GM12878 (cell line): ENCODE measurements at regions not wholly inside any gene's neighbourhood (a gene's known extent, or its start where the extent isn't known, plus 50 kb on each side); places are given as distances from the start of the nearest gene placed in this dataset.
A peak's percentile ranks its signal among the peaks of the same experiment; 100 is the strongest.

Experiments
- ASH2L ChIP-seq: fragments of 300-600, 200-600 bp; sonication (generic); IDR thresholded peaks from 2 replicates; pipeline ENCODE4 v1.6.1; 2017; ENCODE audit warnings: low read depth, mild to moderate bottlenecking, borderline replicate concordance
- BMI1 ChIP-seq: fragments of 450-650 bp; IDR thresholded peaks from 2 replicates; pipeline ENCODE4 v1.6.1; 2016; ENCODE audit warnings: mild to moderate bottlenecking, moderate library complexity, borderline replicate concordance
- BRCA1 ChIP-seq: IDR thresholded peaks from 2 replicates; pipeline ENCODE4 v1.6.1; 2011; ENCODE audit warnings: low read depth, low read length, improper control_type of control experiment
- CHD1 ChIP-seq: IDR thresholded peaks from 2 replicates; pipeline ENCODE4 v1.6.1; 2012; ENCODE audit warnings: low read depth, low read length, improper control_type of control experiment
- HDAC2 ChIP-seq: fragments of 200-600 bp; sonication (generic); IDR thresholded peaks from 2 replicates; pipeline ENCODE4 v1.6.1; 2017
- KDM1A ChIP-seq: fragments of 200-600 bp; sonication (generic); IDR thresholded peaks from 2 replicates; pipeline ENCODE4 v1.6.1; 2016; ENCODE audit warnings: borderline replicate concordance
- MTA3 ChIP-seq: IDR thresholded peaks from 2 replicates; pipeline ENCODE4 v1.6.1; 2012; ENCODE audit warnings: low read length, inconsistent platforms, borderline replicate concordance
- NFYB ChIP-seq: IDR thresholded peaks from 2 replicates; pipeline ENCODE4 v1.6.1; 2011; ENCODE audit warnings: low read depth, mild to moderate bottlenecking, low read length, improper control_type of control experiment, moderate library complexity; ENCODE audit not compliant: insufficient read depth
- PAX5 ChIP-seq: IDR thresholded peaks from 2 replicates; pipeline ENCODE4 v1.6.1; 2011; ENCODE audit warnings: low read depth, low read length, borderline replicate concordance
- POLR2A ChIP-seq: IDR thresholded peaks from 2 replicates; pipeline ENCODE4 v1.6.1; 2011; ENCODE audit warnings: low read depth, mild to moderate bottlenecking, low read length
- SIN3A ChIP-seq: IDR thresholded peaks from 2 replicates; pipeline ENCODE4 v1.6.1; 2012; ENCODE audit warnings: low read depth, low read length, improper control_type of control experiment
- SPI1 ChIP-seq: IDR thresholded peaks from 2 replicates; pipeline ENCODE4 v1.6.1; 2011; ENCODE audit warnings: low read depth, mild to moderate bottlenecking, low read length, moderate library complexity, borderline replicate concordance; ENCODE audit not compliant: insufficient read depth
- SUZ12 ChIP-seq: fragments of 200-600 bp; sonication (generic); IDR thresholded peaks from one replicate; pipeline ENCODE4 v1.6.1; 2018; ENCODE audit warnings: antibody characterized with exemption, mild to moderate bottlenecking; ENCODE audit not compliant: unreplicated experiment
- TBL1XR1 ChIP-seq: IDR thresholded peaks from 2 replicates; pipeline ENCODE4 v1.6.1; 2012; ENCODE audit warnings: low read depth, low read length, improper control_type of control experiment
- YBX1 ChIP-seq: fragments of 450-650 bp; IDR thresholded peaks from 2 replicates; pipeline ENCODE4 v1.6.1; 2016; ENCODE audit warnings: antibody characterized with exemption
- ZBED1 ChIP-seq: IDR thresholded peaks from 2 replicates; pipeline ENCODE4 v1.6.1; 2016; ENCODE audit warnings: borderline replicate concordance
- ZBTB33 ChIP-seq: fragments of 450-650 bp; IDR thresholded peaks from 2 replicates; pipeline ENCODE4 v1.6.1; 2017; ENCODE audit warnings: mild to moderate bottlenecking
- ZSCAN29 ChIP-seq: fragments of 450-650 bp; IDR thresholded peaks from 2 replicates; pipeline ENCODE4 v1.6.1; 2017; ENCODE audit warnings: mild to moderate bottlenecking, moderate library complexity
- TF ChIP-seq, protein P1 (sequence below): fragments of 450-650 bp; IDR thresholded peaks from 2 replicates; pipeline ENCODE4 v1.6.1; 2017; ENCODE audit warnings: mild to moderate bottlenecking, moderate library complexity
- TF ChIP-seq, protein P2 (sequence below): fragments of 450-650 bp; formaldehyde crosslinking; IDR thresholded peaks from 2 replicates; pipeline ENCODE4 v1.4.0; 2020; ENCODE audit warnings: mild to moderate bottlenecking, moderate library complexity
- TF ChIP-seq, protein P3 (sequence below): IDR thresholded peaks from 2 replicates; pipeline ENCODE4 v1.6.1; 2012; ENCODE audit warnings: low read depth, low read length, improper control_type of control experiment

- TF ChIP-seq ZBED1 (no peak), PAX5 (peak; percentile 75; the same call in 1 of the 2 replicates), BMI1 (no peak), ZBTB33 (no peak), ZSCAN29 (no peak), ASH2L (no peak), MTA3 (no peak), SPI1 (no peak), SUZ12 (no peak), HDAC2 (no peak), BRCA1 (no peak), TBL1XR1 (0 out of 2 replicates have a peak, but pooled peaks have one; percentile 55), KDM1A (no peak), CHD1 (no peak), POLR2A (no peak), SIN3A (no peak), NFYB (no peak), YBX1 (no peak)
- TF ChIP-seq, protein P1, sequence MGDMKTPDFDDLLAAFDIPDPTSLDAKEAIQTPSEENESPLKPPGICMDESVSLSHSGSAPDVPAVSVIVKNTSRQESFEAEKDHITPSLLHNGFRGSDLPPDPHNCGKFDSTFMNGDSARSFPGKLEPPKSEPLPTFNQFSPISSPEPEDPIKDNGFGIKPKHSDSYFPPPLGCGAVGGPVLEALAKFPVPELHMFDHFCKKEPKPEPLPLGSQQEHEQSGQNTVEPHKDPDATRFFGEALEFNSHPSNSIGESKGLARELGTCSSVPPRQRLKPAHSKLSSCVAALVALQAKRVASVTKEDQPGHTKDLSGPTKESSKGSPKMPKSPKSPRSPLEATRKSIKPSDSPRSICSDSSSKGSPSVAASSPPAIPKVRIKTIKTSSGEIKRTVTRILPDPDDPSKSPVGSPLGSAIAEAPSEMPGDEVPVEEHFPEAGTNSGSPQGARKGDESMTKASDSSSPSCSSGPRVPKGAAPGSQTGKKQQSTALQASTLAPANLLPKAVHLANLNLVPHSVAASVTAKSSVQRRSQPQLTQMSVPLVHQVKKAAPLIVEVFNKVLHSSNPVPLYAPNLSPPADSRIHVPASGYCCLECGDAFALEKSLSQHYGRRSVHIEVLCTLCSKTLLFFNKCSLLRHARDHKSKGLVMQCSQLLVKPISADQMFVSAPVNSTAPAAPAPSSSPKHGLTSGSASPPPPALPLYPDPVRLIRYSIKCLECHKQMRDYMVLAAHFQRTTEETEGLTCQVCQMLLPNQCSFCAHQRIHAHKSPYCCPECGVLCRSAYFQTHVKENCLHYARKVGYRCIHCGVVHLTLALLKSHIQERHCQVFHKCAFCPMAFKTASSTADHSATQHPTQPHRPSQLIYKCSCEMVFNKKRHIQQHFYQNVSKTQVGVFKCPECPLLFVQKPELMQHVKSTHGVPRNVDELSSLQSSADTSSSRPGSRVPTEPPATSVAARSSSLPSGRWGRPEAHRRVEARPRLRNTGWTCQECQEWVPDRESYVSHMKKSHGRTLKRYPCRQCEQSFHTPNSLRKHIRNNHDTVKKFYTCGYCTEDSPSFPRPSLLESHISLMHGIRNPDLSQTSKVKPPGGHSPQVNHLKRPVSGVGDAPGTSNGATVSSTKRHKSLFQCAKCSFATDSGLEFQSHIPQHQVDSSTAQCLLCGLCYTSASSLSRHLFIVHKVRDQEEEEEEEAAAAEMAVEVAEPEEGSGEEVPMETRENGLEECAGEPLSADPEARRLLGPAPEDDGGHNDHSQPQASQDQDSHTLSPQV, result no peak
- TF ChIP-seq, protein P2, sequence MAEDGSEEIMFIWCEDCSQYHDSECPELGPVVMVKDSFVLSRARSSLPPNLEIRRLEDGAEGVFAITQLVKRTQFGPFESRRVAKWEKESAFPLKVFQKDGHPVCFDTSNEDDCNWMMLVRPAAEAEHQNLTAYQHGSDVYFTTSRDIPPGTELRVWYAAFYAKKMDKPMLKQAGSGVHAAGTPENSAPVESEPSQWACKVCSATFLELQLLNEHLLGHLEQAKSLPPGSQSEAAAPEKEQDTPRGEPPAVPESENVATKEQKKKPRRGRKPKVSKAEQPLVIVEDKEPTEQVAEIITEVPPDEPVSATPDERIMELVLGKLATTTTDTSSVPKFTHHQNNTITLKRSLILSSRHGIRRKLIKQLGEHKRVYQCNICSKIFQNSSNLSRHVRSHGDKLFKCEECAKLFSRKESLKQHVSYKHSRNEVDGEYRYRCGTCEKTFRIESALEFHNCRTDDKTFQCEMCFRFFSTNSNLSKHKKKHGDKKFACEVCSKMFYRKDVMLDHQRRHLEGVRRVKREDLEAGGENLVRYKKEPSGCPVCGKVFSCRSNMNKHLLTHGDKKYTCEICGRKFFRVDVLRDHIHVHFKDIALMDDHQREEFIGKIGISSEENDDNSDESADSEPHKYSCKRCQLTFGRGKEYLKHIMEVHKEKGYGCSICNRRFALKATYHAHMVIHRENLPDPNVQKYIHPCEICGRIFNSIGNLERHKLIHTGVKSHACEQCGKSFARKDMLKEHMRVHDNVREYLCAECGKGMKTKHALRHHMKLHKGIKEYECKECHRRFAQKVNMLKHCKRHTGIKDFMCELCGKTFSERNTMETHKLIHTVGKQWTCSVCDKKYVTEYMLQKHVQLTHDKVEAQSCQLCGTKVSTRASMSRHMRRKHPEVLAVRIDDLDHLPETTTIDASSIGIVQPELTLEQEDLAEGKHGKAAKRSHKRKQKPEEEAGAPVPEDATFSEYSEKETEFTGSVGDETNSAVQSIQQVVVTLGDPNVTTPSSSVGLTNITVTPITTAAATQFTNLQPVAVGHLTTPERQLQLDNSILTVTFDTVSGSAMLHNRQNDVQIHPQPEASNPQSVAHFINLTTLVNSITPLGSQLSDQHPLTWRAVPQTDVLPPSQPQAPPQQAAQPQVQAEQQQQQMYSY, result no peak
- TF ChIP-seq, protein P3, sequence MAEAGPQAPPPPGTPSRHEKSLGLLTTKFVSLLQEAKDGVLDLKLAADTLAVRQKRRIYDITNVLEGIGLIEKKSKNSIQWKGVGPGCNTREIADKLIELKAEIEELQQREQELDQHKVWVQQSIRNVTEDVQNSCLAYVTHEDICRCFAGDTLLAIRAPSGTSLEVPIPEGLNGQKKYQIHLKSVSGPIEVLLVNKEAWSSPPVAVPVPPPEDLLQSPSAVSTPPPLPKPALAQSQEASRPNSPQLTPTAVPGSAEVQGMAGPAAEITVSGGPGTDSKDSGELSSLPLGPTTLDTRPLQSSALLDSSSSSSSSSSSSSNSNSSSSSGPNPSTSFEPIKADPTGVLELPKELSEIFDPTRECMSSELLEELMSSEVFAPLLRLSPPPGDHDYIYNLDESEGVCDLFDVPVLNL, result no peak
These were observed 102.2 kb downstream of the ZNF92 start (continued) for GRCh38 chr7:65475734-65476319.
